SU-DHL-6 (cell line): ENCODE measurements at regions not wholly inside any gene's neighbourhood (a gene's known extent, or its start where the extent isn't known, plus 50 kb on each side); places are given as distances from the start of the nearest gene placed in this dataset.

ENCODE experiments used
- H2AFZ ChIP-seq: fragments of 200-600 bp; sonication (generic); 2 replicates; pipeline ENCODE4 v1.6.1; 2014; ENCODE audit warnings: low read depth, mild to moderate bottlenecking, moderate library complexity, mixed read lengths, antibody characterized with exemption, low read length; ENCODE audit not compliant: severe bottlenecking
- H3F3A ChIP-seq: fragments of 200-600 bp; shearing (Covaris generic); 2 replicates; pipeline ENCODE4 v1.6.0; 2016; ENCODE audit warnings: antibody characterized with exemption, mild to moderate bottlenecking; ENCODE audit not compliant: insufficient read depth
- H3K27ac ChIP-seq: fragments of 200-600 bp; sonication (generic); 2 replicates; pipeline ENCODE4 v1.5.1; 2016; ENCODE audit warnings: low read depth, mild to moderate bottlenecking, low read length, moderate library complexity, mixed read lengths
- H3K27me3 ChIP-seq: fragments of 200-600 bp; sonication (generic), shearing (Covaris generic); 2 replicates; pipeline ENCODE4 v1.6.0; 2014; ENCODE audit warnings: mild to moderate bottlenecking, low read length
- H3K36me3 ChIP-seq: fragments of 200-600 bp; sonication (generic); 2 replicates; pipeline ENCODE4 v1.6.1; 2014; ENCODE audit warnings: mild to moderate bottlenecking, low read length, mixed read lengths
- H3K4me2 ChIP-seq: fragments of 300-600, 200-600 bp; shearing (Covaris generic), sonication (generic); 2 replicates; pipeline ENCODE4 v1.6.0; 2014; ENCODE audit warnings: low read length, low read depth, mild to moderate bottlenecking; ENCODE audit not compliant: poor library complexity, severe bottlenecking
- H3K4me3 ChIP-seq: fragments of 200-600 bp; sonication (generic); 2 replicates; pipeline ENCODE4 v1.5.1; 2014; ENCODE audit warnings: antibody characterized with exemption, low read length, mild to moderate bottlenecking, mixed read lengths; ENCODE audit not compliant: insufficient read depth, poor library complexity, severe bottlenecking
- H3K79me2 ChIP-seq: fragments of 200-600 bp; sonication (generic); 2 replicates; pipeline ENCODE4 v1.6.1; 2014; ENCODE audit warnings: mild to moderate bottlenecking, low read length, moderate library complexity; ENCODE audit not compliant: insufficient read depth
- H3K9ac ChIP-seq: fragments of 200-600 bp; sonication (generic); 2 replicates; pipeline ENCODE4 v1.7.0; 2014; ENCODE audit warnings: mild to moderate bottlenecking, low read length
- H3K9me2 ChIP-seq: fragments of 200-600 bp; sonication (generic); replicated peaks from 2 replicates; pipeline ENCODE4 v1.6.1; 2014; ENCODE audit warnings: low read length; ENCODE audit not compliant: insufficient read depth
- H3K9me3 ChIP-seq: fragments of 200-600 bp; sonication (generic); 2 replicates; pipeline ENCODE4 v1.6.1; 2014; ENCODE audit warnings: low read length, mixed read lengths; ENCODE audit not compliant: insufficient read depth
- H4K20me1 ChIP-seq: fragments of 200-600 bp; sonication (generic); 2 replicates; pipeline ENCODE4 v1.6.1; 2014; ENCODE audit warnings: low read depth, mild to moderate bottlenecking, antibody characterized with exemption, low read length, moderate library complexity, mixed read lengths
- EZH2phosphoT487 ChIP-seq: fragments of 200-600 bp; sonication (generic), shearing (Covaris generic); conservative IDR thresholded peaks from 2 replicates; pipeline ENCODE4 v1.6.1; 2018; ENCODE audit warnings: mild to moderate bottlenecking, antibody characterized with exemption, low read length, moderate library complexity, mixed read lengths
- TF ChIP-seq, protein P1 (sequence below): fragments of 200-600 bp; sonication (generic); IDR thresholded peaks from one replicate; pipeline ENCODE4 v1.5.1; 2017; ENCODE audit warnings: antibody characterized with exemption, mild to moderate bottlenecking, low read length, moderate library complexity; ENCODE audit not compliant: insufficient read depth, poor library complexity, severe bottlenecking

DNA sequence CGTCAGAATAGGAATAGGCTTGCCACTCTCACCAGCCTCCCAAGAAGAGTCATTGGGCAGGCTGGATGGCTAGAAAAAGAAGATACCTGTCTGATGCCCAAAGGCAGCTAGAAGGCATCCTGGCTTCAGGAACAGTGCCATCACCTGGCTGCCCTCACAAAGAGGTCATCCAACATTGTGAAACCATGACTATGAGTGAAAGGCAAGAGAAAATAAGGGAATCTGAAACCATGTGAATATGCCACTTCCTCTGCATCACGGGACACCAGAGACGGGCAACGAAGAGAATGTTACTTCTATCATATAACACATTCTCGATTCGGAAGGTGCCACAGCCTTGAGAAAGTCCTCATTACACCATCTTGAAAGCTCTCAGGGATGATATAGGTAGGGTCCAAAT is 182.0 kb downstream of the DAD1 start:
- Histone ChIP-seq H3K4me2 (no peak overlapping the region), H3K9me2 (no peaks in the 10 kb centered on the region), H3K9ac (no peak overlapping the region), H2AFZ (no peak overlapping the region), H3K27ac (no peak overlapping the region), H3K79me2 (no peaks in the 10 kb centered on the region), H3K4me3 (no peak overlapping the region), H3F3A (no peaks in the 10 kb centered on the region), H3K36me3 (no peaks in the 10 kb centered on the region), H4K20me1 (no peaks in the 10 kb centered on the region), H3K27me3 (no peaks in the 10 kb centered on the region), H3K9me3 (no peaks in the 10 kb centered on the region)
- no peak for TF ChIP-seq EZH2phosphoT487
- TF ChIP-seq, protein P1, sequence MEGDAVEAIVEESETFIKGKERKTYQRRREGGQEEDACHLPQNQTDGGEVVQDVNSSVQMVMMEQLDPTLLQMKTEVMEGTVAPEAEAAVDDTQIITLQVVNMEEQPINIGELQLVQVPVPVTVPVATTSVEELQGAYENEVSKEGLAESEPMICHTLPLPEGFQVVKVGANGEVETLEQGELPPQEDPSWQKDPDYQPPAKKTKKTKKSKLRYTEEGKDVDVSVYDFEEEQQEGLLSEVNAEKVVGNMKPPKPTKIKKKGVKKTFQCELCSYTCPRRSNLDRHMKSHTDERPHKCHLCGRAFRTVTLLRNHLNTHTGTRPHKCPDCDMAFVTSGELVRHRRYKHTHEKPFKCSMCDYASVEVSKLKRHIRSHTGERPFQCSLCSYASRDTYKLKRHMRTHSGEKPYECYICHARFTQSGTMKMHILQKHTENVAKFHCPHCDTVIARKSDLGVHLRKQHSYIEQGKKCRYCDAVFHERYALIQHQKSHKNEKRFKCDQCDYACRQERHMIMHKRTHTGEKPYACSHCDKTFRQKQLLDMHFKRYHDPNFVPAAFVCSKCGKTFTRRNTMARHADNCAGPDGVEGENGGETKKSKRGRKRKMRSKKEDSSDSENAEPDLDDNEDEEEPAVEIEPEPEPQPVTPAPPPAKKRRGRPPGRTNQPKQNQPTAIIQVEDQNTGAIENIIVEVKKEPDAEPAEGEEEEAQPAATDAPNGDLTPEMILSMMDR = no peak

DNA sequence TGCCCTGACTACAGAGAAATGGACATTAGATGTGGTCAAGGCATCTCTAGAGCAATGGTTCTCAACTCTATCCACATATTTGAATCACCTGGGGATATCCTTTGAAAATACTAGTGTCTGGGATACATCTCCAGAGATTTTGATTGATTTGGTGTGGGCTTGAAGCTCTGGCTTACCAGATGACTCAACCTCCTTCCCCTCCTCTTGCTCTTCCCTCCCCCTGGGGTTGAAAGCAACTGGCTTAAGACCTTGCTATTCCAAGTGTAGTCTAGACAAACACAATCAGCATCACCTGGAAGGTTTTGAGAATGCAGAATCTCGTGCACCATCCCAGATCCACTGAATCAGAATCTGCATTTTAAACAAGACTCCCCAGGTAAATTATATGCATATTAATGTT is 183.8 kb downstream of the DAD1 start:
- H4K20me1 ChIP-seq = no peaks in the 10 kb centered on the region
- H3K36me3 ChIP-seq = no peaks in the 10 kb centered on the region
- H3K9me3 ChIP-seq = no peaks in the 10 kb centered on the region
- no peaks in the 10 kb centered on the region for H3K79me2 ChIP-seq
- no peak overlapping the region for H2AFZ ChIP-seq
- no peaks in the 10 kb centered on the region for H3K9me2 ChIP-seq
- no peak overlapping the region for H3K4me3 ChIP-seq
- H3K4me2 ChIP-seq = no peak overlapping the region
- no peaks in the 10 kb centered on the region for H3F3A ChIP-seq
- no peak for TF ChIP-seq EZH2phosphoT487
- TF ChIP-seq, protein P1 = no peak
- no peak overlapping the region for H3K9ac ChIP-seq
- H3K27ac ChIP-seq = no peak overlapping the region
- no peaks in the 10 kb centered on the region for H3K27me3 ChIP-seq

DNA sequence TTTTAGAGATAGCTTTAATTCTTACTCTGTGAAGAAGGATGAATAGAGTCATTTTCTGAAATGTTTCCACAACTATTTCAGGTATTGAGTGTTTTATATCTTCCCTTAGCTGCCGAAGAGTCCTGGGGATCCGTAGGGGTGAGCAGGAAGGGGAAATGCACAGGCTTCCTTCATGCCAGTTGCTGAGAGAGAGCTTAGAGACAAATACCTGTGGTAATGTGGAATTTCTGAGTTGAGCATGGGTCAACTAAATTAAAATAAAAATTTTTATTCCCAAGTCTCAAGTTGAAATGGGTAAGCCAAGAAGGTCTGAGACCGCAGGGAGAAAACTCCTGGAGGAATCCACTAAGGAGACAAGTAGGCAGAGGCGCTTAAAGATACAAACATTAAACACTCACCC is 185.7 kb downstream of the DAD1 start:
- Histone ChIP-seq H4K20me1 (no peaks in the 10 kb centered on the region), H3K9me2 (no peaks in the 10 kb centered on the region), H3K4me2 (no peak overlapping the region), H3K4me3 (no peak overlapping the region), H3K9ac (no peak overlapping the region), H2AFZ (no peak overlapping the region), H3F3A (no peaks in the 10 kb centered on the region), H3K27me3 (no peaks in the 10 kb centered on the region), H3K9me3 (no peaks in the 10 kb centered on the region), H3K27ac (no peak overlapping the region), H3K36me3 (no peaks in the 10 kb centered on the region), H3K79me2 (no peaks in the 10 kb centered on the region)
- TF ChIP-seq EZH2phosphoT487 = no peak

DNA sequence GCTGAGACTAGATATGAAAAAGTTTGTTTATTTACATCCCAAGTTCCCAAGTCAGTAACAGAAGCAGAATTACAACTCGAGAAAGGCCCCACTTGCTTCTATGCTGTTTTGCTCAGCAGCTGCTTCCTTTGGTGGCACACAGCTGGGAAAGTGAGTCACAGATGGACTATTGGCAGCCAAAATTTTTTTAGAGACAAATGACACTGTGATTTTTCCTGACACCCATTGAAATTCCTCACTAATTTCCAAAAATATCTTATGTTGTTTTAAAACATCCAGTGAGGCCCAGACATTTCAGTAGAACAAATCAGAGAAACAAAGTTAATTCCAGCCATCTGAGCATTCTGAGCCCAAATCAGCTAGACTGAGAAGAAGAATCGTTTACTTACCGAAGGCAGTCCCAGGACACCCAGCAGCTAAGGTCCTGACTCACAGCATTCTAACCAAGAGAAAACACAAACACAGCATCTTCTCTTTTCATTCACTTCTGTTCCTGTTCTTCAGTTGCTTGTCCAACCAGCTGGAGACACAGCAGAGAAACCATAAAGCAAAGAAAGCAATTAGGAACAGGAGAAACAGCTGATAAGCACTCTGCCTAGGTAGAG is 188.3 kb downstream of the DAD1 start:
- Histone ChIP-seq H3K27me3 (no peaks in the 10 kb centered on the region), H3K4me3 (no peak overlapping the region), H3K9me3 (no peaks in the 10 kb centered on the region), H3K4me2 (no peak overlapping the region), H3K27ac (no peak overlapping the region), H3K79me2 (no peaks in the 10 kb centered on the region), H3F3A (no peaks in the 10 kb centered on the region), H2AFZ (no peak overlapping the region), H3K36me3 (no peaks in the 10 kb centered on the region), H4K20me1 (no peaks in the 10 kb centered on the region), H3K9me2 (no peaks in the 10 kb centered on the region), H3K9ac (no peak overlapping the region)
- TF ChIP-seq, protein P1 = no peak
- no peak for TF ChIP-seq EZH2phosphoT487
